ENCODE measurements at regions not wholly inside any gene's neighbourhood (a gene's known extent, or its start where the extent isn't known, plus 50 kb on each side); places are given as distances from the start of the nearest gene placed in this dataset.

- no peak for TF ChIP-seq EZH2 (IDR thresholded peaks at IDR 0.05; ENCODE audit: insufficient read depth, low read length)
- TF ChIP-seq, protein P1, sequence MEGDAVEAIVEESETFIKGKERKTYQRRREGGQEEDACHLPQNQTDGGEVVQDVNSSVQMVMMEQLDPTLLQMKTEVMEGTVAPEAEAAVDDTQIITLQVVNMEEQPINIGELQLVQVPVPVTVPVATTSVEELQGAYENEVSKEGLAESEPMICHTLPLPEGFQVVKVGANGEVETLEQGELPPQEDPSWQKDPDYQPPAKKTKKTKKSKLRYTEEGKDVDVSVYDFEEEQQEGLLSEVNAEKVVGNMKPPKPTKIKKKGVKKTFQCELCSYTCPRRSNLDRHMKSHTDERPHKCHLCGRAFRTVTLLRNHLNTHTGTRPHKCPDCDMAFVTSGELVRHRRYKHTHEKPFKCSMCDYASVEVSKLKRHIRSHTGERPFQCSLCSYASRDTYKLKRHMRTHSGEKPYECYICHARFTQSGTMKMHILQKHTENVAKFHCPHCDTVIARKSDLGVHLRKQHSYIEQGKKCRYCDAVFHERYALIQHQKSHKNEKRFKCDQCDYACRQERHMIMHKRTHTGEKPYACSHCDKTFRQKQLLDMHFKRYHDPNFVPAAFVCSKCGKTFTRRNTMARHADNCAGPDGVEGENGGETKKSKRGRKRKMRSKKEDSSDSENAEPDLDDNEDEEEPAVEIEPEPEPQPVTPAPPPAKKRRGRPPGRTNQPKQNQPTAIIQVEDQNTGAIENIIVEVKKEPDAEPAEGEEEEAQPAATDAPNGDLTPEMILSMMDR (IDR thresholded peaks at IDR 0.05; ENCODE audit: insufficient read depth, low read depth, low read length) = no peak
These were observed 674.0 kb upstream of the CELF4 start for GRCh38 chr18:38239606-38240005.
